ENCODE measurements at regions not wholly inside any gene's neighbourhood (a gene's known extent, or its start where the extent isn't known, plus 50 kb on each side); places are given as distances from the start of the nearest gene placed in this dataset.
A peak's percentile ranks its signal among the peaks of the same experiment; 100 is the strongest.

DNA sequence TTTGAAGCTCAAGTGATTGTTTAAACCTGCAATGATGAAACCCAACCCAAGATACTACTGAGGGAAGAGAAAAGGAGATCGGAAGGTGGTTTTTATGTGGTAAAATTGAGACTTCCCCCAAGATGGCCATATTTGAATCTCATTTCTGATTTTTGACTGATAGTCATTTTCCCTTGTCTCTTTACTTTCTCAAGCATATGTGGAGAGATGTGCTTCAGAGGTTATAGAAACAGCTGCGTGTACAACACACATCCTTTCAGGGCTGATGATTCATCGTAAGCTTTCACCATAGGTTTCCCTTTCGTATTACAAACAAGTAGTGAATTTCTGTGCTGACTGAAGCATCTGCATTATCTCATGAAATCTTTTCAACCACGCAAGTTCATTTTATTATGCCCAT lies 276.2 kb downstream of the EMP1 start:
- FAIRE-seq (peak; percentile 99), DNase-seq (ENCODE audit: low read depth, low spot score) (peak; percentile 65), ATAC-seq (peak; percentile 96)
- H4K20me1 ChIP-seq (ENCODE audit: control insufficient read depth, insufficient read depth) = no peaks in the 10 kb centered on the region
- intact Hi-C loops (cut with micrococcal nuclease; ENCODE audit: unreplicated experiment) (loop anchor here (2.0 to 5.0 kb wide), 2 partner anchors 18 to 120 kb away; no protein-coding TSS in a partner anchor), in situ Hi-C loops (cut with MboI) (no loop called here)
- H3K36me3 ChIP-seq (ENCODE audit: control insufficient read depth in 2 of 2, insufficient read depth in 2 of 2, low read length in 1 of 2) = no peaks in the 10 kb centered on the region
- no peak overlapping the region for H3K4me3 ChIP-seq
- RAD21 ChIA-PET (ENCODE audit: unreplicated experiment) = interaction anchor here (1.4 to 2.9 kb wide), 3 partner anchors 64 to 188 kb away, joined by 7 to 9 read pairs (median 7); no protein-coding TSS in a partner anchor
- 1% methylated on average over 5 of the region's 5 CpGs for WGBS (ENCODE audit: insufficient coverage, insufficient replicate concordance, low lambda C conversion rate, missing lambda C conversion rate)
- H2AFZ ChIP-seq (ENCODE audit: control insufficient read depth, low read depth, low read length) = peak overlapping the region; percentile 68
- peak overlapping the region; percentile 69 for H3K4me2 ChIP-seq (ENCODE audit: control insufficient read depth, insufficient read depth)
- H3K4me1 ChIP-seq (ENCODE audit: control insufficient read depth, insufficient read depth, low read length) = peaks cover 13% of the 10 kb centered on the region
- peak overlapping the region; percentile 68 for H3K27ac ChIP-seq (ENCODE audit: control insufficient read depth, insufficient read depth)
- SMC1A ChIA-PET (ENCODE audit: uncharacterized antibody, unreplicated experiment) = interaction anchor here (1.1 to 2.2 kb wide), 9 partner anchors 8 to 194 kb away, joined by 3 to 8 read pairs (median 4); no protein-coding TSS in a partner anchor
- H3K9me3 ChIP-seq (replicated peaks; ENCODE audit: control insufficient read depth, insufficient read depth, low read length) = no peaks in the 10 kb centered on the region
- H3K27me3 ChIP-seq (replicated peaks in 1 of 2; ENCODE audit: control insufficient read depth in 2 of 2, insufficient read depth in 2 of 2, low read length in 1 of 2) = no peaks in the 10 kb centered on the region
- H3K79me2 ChIP-seq (ENCODE audit: control insufficient read depth, insufficient read depth, low read length) = no peaks in the 10 kb centered on the region
- CTCF ChIA-PET = interaction anchor here (1.5 to 2.5 kb wide), 2 partner anchors 63 to 110 kb away, joined by 4 to 18 read pairs; no protein-coding TSS in a partner anchor
- POLR2A ChIA-PET = no interaction called here
- no peak overlapping the region for H3K9ac ChIP-seq (ENCODE audit: control insufficient read depth, insufficient read depth, low read length)
- no TSS peak for BruUV-seq (replicated peaks)
- TF ChIP-seq NBN (IDR thresholded peaks at IDR 0.05) (0 out of 2 replicates have a peak, but pooled peaks have one; percentile 30), NFIC (IDR thresholded peaks at IDR 0.05; ENCODE audit: low read depth, low read length) (0 out of 2 replicates have a peak, but pooled peaks have one; percentile 30), SMC3 (IDR thresholded peaks at IDR 0.05; ENCODE audit: borderline replicate concordance, low read length) (no peak), IKZF2 (IDR thresholded peaks at IDR 0.05) (peak in 1 of 2 experiments; percentile 41; a peak in 2 of 4 replicates), HDAC6 (IDR thresholded peaks at IDR 0.05; ENCODE audit: unreplicated experiment) (no peak), ZNF384 (IDR thresholded peaks at IDR 0.05; ENCODE audit: borderline replicate concordance, low read depth, low read length) (no peak), MYC (IDR thresholded peaks at IDR 0.05; ENCODE audit: insufficient read depth, insufficient read length, insufficient replicate concordance, low read length, severe bottlenecking) (no peak), NR2F1 (conservative IDR thresholded peaks at IDR 0.05) (no peak), ZNF274 (IDR thresholded peaks at IDR 0.05; ENCODE audit: insufficient read depth, insufficient read length) (no peak), MYB (IDR thresholded peaks at IDR 0.05; ENCODE audit: borderline replicate concordance, low read depth, low read length) (no peak), SMAD1 (IDR thresholded peaks at IDR 0.05; ENCODE audit: low read depth, partially characterized antibody) (no peak), CREB1 (IDR thresholded peaks at IDR 0.05; ENCODE audit: low read depth) (0 out of 2 replicates have a peak, but pooled peaks have one; percentile 27), CHD2 (IDR thresholded peaks at IDR 0.05; ENCODE audit: borderline replicate concordance, low read depth, low read length) (no peak), TCF7 (IDR thresholded peaks at IDR 0.05; ENCODE audit: borderline replicate concordance) (no peak; the same call in 1 of the 2 replicates), GABPA (IDR thresholded peaks at IDR 0.05; ENCODE audit: low read depth) (no peak), SIX5 (IDR thresholded peaks at IDR 0.05; ENCODE audit: low read depth, low read length, severe bottlenecking) (no peak)
- TF ChIP-seq, protein P1, sequence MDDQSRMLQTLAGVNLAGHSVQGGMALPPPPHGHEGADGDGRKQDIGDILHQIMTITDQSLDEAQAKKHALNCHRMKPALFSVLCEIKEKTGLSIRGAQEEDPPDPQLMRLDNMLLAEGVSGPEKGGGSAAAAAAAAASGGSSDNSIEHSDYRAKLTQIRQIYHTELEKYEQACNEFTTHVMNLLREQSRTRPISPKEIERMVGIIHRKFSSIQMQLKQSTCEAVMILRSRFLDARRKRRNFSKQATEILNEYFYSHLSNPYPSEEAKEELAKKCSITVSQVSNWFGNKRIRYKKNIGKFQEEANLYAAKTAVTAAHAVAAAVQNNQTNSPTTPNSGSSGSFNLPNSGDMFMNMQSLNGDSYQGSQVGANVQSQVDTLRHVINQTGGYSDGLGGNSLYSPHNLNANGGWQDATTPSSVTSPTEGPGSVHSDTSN (IDR thresholded peaks at IDR 0.05; ENCODE audit: insufficient replicate concordance, low read depth, low read length) = no peak
- TF ChIP-seq, protein P2, sequence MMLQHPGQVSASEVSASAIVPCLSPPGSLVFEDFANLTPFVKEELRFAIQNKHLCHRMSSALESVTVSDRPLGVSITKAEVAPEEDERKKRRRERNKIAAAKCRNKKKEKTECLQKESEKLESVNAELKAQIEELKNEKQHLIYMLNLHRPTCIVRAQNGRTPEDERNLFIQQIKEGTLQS (IDR thresholded peaks at IDR 0.05; ENCODE audit: borderline replicate concordance, extremely low read depth, low read depth, low read length) = no peak
- TF ChIP-seq, protein P3, sequence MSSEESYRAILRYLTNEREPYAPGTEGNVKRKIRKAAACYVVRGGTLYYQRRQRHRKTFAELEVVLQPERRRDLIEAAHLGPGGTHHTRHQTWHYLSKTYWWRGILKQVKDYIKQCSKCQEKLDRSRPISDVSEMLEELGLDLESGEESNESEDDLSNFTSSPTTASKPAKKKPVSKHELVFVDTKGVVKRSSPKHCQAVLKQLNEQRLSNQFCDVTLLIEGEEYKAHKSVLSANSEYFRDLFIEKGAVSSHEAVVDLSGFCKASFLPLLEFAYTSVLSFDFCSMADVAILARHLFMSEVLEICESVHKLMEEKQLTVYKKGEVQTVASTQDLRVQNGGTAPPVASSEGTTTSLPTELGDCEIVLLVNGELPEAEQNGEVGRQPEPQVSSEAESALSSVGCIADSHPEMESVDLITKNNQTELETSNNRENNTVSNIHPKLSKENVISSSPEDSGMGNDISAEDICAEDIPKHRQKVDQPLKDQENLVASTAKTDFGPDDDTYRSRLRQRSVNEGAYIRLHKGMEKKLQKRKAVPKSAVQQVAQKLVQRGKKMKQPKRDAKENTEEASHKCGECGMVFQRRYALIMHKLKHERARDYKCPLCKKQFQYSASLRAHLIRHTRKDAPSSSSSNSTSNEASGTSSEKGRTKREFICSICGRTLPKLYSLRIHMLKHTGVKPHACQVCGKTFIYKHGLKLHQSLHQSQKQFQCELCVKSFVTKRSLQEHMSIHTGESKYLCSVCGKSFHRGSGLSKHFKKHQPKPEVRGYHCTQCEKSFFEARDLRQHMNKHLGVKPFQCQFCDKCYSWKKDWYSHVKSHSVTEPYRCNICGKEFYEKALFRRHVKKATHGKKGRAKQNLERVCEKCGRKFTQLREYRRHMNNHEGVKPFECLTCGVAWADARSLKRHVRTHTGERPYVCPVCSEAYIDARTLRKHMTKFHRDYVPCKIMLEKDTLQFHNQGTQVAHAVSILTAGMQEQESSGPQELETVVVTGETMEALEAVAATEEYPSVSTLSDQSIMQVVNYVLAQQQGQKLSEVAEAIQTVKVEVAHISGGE (CRISPR knock-in tag; IDR thresholded peaks at IDR 0.05) = no peak

All from GM12878 (cell line).